GM10248 (cell line): ENCODE measurements at regions not wholly inside any gene's neighbourhood (a gene's known extent, or its start where the extent isn't known, plus 50 kb on each side); places are given as distances from the start of the nearest gene placed in this dataset.

Experiments
- CTCF ChIA-PET: fragments of 300-600 bp; sonication (Branson Sonifier 250); formaldehyde crosslinking; extraction: SDS; loops from one replicate; lab custom pipeline; 2021; ENCODE audit warnings: antibody characterized with exemption; lab: Yijun Ruan, JAX
- POLR2A ChIA-PET: fragments of 350-650 bp; sonication (Branson Sonifier 250); formaldehyde crosslinking; extraction: SDS; loops from one replicate; lab custom pipeline; 2020; ENCODE audit warnings: antibody characterized with exemption; lab: Yijun Ruan, JAX
- DNase-seq: peaks from one replicate; pipeline ENCODE4 v3.0.0; 2012; ENCODE audit errors: extremely low spot score
- CTCF ChIP-seq: IDR thresholded peaks from 2 replicates; pipeline ENCODE4 v1.5.1; 2012; ENCODE audit warnings: mild to moderate bottlenecking, low read depth; ENCODE audit errors: extremely low read depth, missing control alignments, control extremely low read depth

GRCh38 chr10:29823553-29824080, 188.8 kb upstream of the SVIL start:
- CTCF ChIA-PET = interaction anchor here (1.3 kb wide), 1 partner anchor 10 kb away, joined by 3 read pairs; no protein-coding TSS in a partner anchor
- TF ChIP-seq CTCF = no peak
- no peak for DNase-seq
- POLR2A ChIA-PET = no interaction called here

GRCh38 chr10:29820890-29821461, 186.2 kb upstream of the SVIL start:
- TF ChIP-seq CTCF = no peak
- ChIA-PET CTCF (interaction anchor here (1.4 kb wide), 1 partner anchor 9 kb away, joined by 4 read pairs; no protein-coding TSS in a partner anchor), POLR2A (no interaction called here)
- no peak for DNase-seq

- ChIA-PET POLR2A (no interaction called here), CTCF (no interaction called here)
- TF ChIP-seq CTCF = no peak
- no peak for DNase-seq
These were observed 182.2 kb upstream of the SVIL start for GRCh38 chr10:29816801-29817558.

- CTCF ChIA-PET = no interaction called here
- no peak for TF ChIP-seq CTCF
- DNase-seq = no peak
- POLR2A ChIA-PET = no interaction called here
These were observed 180.8 kb upstream of the SVIL start for GRCh38 chr10:29815572-29815971.

GRCh38 chr10:29811751-29812427, 177.1 kb upstream of the SVIL start:
- POLR2A ChIA-PET = no interaction called here

More at GRCh38 chr10:29811751-29812427, 177.1 kb upstream of the SVIL start:
- DNase-seq = no peak
- CTCF ChIA-PET = interaction anchor here (1.1 kb wide), 1 partner anchor 11 kb away, joined by 3 read pairs; no protein-coding TSS in a partner anchor
- no peak for TF ChIP-seq CTCF
